ENCODE measurements at regions not wholly inside any gene's neighbourhood (a gene's known extent, or its start where the extent isn't known, plus 50 kb on each side); places are given as distances from the start of the nearest gene placed in this dataset.

DNA sequence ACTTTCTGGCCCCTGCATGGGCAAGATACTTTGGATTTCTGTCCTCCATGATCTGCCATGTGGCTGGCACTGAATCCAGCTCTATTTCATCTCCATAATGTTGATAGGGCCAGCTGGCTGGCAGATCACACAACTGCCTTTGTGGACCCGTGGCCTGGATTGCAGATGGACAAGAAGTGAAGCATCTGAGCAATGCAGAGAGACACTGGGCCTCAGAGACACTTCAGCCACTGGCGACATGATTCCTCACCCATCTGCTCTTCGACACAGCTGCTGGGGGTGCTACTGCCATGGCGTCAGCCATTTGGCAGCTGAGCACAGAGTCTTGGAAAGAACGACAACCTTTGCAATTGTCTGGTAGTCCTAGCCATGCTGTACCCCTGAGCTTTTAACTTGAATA is 79.5 kb upstream of the MYO16 start:
- H3K9me3 ChIP-seq: no peaks in the 10 kb centered on the region
- no peak overlapping the region for H3K27ac ChIP-seq
- H3K4me3 ChIP-seq (ENCODE audit: low read depth in 1 of 2, low read length in 1 of 2): no peak overlapping the region
- H3K36me3 ChIP-seq: no peaks in the 10 kb centered on the region
- H3K27me3 ChIP-seq: no peaks in the 10 kb centered on the region
- H3K4me1 ChIP-seq (ENCODE audit: control insufficient read depth in 1 of 2, insufficient read depth in 1 of 2, low read depth in 1 of 2, low read length in 1 of 2): no peaks in the 10 kb centered on the region
- no peak for TF ChIP-seq CTCF (IDR thresholded peaks at IDR 0.05)

GRCh38 chr13:108551674-108552073 is 77.7 kb upstream of the MYO16 start:
- Histone ChIP-seq H3K9me3 (no peaks in the 10 kb centered on the region), H3K36me3 (no peaks in the 10 kb centered on the region), H3K4me1 (ENCODE audit: control insufficient read depth in 1 of 2, insufficient read depth in 1 of 2, low read depth in 1 of 2, low read length in 1 of 2) (no peaks in the 10 kb centered on the region), H3K27me3 (no peaks in the 10 kb centered on the region), H3K27ac (no peak overlapping the region), H3K4me3 (ENCODE audit: low read depth in 1 of 2, low read length in 1 of 2) (no peak overlapping the region)
- TF ChIP-seq CTCF (IDR thresholded peaks at IDR 0.05): no peak

DNA sequence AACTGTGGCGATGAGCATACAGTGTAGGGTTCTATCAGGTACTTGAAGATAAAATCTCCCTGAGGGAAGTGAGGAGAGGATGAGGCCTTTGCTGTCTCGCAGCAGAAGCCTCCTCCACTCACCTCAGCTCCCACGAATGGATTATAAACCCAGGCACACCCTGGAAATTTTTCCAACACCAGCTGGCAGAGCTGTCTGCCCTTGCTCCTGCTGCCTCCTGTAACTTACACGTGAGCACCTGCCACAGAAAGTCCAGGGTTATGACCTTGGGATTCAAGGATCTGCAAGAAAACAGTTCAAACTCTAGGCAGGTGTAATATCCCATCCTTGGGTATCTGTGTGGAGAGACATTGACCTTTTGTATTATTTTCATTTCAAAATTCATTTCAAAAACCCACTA is 70.9 kb upstream of the MYO16 start:
- Histone ChIP-seq H3K27ac (no peak overlapping the region), H3K36me3 (no peaks in the 10 kb centered on the region), H3K9me3 (no peaks in the 10 kb centered on the region), H3K4me3 (ENCODE audit: low read depth in 1 of 2, low read length in 1 of 2) (no peak overlapping the region), H3K27me3 (no peaks in the 10 kb centered on the region), H3K4me1 (ENCODE audit: control insufficient read depth in 1 of 2, insufficient read depth in 1 of 2, low read depth in 1 of 2, low read length in 1 of 2) (no peaks in the 10 kb centered on the region)
- TF ChIP-seq CTCF (IDR thresholded peaks at IDR 0.05): no peak

DNA sequence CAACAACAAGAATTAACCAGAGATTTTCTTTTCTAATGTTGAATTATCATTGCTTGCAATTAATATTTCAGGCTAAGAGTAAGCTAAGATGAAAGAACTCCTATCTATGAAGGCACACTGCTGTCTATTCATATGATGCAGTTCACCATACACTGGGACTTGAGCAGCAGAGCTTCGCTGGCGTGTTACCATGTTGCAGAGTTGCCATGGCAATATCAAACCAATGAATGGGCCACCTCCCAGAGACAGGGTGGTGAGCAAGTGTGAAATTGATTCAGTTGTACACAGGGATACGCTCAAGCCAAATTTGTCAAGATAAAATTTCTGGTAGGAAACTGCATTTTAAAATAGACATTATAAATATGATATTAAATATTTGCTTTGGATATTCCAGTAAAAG is 69.3 kb upstream of the MYO16 start:
- no peaks in the 10 kb centered on the region for H3K9me3 ChIP-seq
- no peak overlapping the region for H3K4me3 ChIP-seq (ENCODE audit: low read depth in 1 of 2, low read length in 1 of 2)
- no peaks in the 10 kb centered on the region for H3K27me3 ChIP-seq
- no peak for TF ChIP-seq CTCF (IDR thresholded peaks at IDR 0.05)
- no peak overlapping the region for H3K27ac ChIP-seq
- no peaks in the 10 kb centered on the region for H3K36me3 ChIP-seq
- H3K4me1 ChIP-seq (ENCODE audit: control insufficient read depth in 1 of 2, insufficient read depth in 1 of 2, low read depth in 1 of 2, low read length in 1 of 2): no peaks in the 10 kb centered on the region

DNA sequence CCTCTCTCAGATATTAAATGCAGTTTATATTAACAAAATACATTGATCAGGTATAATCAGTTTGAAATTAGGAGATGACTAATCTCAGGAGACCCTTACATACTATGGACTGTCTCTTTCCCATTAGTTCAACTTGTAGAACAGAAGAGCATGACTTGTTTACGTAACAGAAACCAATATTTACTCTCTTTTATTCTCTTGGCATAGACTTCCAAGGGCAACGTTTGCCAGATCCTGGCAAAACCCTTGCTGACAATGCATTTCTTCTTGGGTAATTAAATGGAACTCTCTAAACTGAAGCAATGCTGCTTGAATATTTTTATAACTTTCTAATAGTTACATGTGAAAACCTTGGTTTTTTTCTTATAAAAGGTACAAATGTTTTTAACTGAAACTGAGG is 68.3 kb upstream of the MYO16 start:
- no peak overlapping the region for H3K4me3 ChIP-seq (ENCODE audit: low read depth in 1 of 2, low read length in 1 of 2)
- no peaks in the 10 kb centered on the region for H3K9me3 ChIP-seq
- no peak overlapping the region for H3K27ac ChIP-seq
- no peaks in the 10 kb centered on the region for H3K4me1 ChIP-seq (ENCODE audit: control insufficient read depth in 1 of 2, insufficient read depth in 1 of 2, low read depth in 1 of 2, low read length in 1 of 2)
- H3K36me3 ChIP-seq: no peaks in the 10 kb centered on the region
- no peak for TF ChIP-seq CTCF (IDR thresholded peaks at IDR 0.05)
- H3K27me3 ChIP-seq: no peaks in the 10 kb centered on the region
